Right ventricle myocardium inferior (tissue), 1 donor: ENCODE measurements at regions not wholly inside any gene's neighbourhood (a gene's known extent, or its start where the extent isn't known, plus 50 kb on each side); places are given as distances from the start of the nearest gene placed in this dataset.
"Not testable (repeated sequence)": the region's sequence is repeated elsewhere in the genome, so short reads cannot be mapped to it uniquely, and the experiment has no call there.

Experiments used
- ATAC-seq: fragments of 200-7000 bp; cut with Tn5 transposase; one replicate; pipeline ENCODE4 v1.9.1; 2020; ENCODE audit warnings: mild to moderate bottlenecking, moderate library complexity
- DNase-seq: peaks from one replicate; pipeline ENCODE4 v3.0.0; 2021; ENCODE audit errors: missing footprints
- intact Hi-C: fragments of 100-400 bp; cut with DNase I; formaldehyde crosslinking; loops from one replicate; pipeline ENCODE4 v1.11.0; 2022
- donor health status: DM: no; HTN: yes; CAD: no; lungs with severe emphysema.

DNA sequence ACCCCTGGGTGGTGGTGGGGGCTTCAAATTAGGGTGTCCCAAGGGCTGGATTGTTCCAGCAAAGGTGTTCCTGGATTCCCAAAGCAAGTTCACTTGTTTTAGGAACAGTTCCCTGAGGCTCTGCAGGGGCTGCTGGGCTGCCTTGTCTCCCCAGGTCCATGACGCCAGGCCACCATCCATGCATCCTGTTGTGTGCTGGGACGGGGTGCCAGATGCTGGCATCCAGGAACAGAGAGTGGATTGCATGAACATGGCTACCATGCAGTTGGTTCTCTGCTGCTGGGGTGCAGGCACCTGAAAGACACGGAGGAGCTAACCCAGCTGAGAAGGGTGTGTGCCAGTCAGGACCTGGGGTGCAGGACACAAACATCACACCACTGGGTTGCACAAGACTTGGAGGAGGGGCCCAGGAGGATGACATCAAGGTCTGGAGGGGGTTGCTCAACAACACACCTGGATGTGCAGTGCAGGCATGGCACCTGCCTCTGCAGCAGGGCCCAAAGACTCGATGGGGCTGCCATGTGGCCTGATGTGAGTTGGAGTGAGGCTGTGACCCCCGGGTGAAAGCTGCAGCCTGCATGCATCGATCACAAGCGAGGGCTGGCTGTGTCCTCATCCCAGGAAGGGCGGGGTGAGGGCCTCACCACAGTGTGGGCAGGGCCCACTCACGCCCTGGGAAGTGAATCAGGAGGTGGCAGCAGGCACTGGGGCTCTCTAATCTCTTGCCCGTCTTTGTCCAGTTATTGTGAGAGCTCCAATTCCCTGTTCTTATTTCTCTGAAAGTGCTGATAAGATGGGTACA, 74.0 kb upstream of the CLDN5 start:
- DNase-seq (no peak), ATAC-seq (no peak)
- intact Hi-C loops, result no loop called here

DNA sequence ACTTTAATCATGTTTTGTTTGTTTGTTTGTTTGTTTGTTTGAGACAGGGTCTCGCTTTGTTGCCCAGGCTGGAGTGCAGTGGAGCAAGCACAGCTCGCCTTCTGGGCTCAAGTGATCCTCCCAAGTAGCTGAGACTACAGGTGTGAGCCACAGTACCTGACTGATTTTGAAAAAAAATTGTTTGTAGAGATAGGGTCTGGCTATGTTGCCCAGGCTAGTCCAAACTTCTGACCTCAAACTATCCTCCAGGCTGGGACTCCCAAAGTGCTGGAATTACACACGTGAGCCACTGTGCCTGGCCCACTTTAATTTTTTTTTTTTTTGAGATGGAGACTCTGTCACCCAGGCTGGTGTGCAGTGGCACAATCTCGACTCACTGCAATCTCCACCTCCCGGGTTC, 74.8 kb upstream of the CLDN5 start:
- intact Hi-C loops, result no loop called here
- DNase-seq, result no peak
- no peak for ATAC-seq

DNA sequence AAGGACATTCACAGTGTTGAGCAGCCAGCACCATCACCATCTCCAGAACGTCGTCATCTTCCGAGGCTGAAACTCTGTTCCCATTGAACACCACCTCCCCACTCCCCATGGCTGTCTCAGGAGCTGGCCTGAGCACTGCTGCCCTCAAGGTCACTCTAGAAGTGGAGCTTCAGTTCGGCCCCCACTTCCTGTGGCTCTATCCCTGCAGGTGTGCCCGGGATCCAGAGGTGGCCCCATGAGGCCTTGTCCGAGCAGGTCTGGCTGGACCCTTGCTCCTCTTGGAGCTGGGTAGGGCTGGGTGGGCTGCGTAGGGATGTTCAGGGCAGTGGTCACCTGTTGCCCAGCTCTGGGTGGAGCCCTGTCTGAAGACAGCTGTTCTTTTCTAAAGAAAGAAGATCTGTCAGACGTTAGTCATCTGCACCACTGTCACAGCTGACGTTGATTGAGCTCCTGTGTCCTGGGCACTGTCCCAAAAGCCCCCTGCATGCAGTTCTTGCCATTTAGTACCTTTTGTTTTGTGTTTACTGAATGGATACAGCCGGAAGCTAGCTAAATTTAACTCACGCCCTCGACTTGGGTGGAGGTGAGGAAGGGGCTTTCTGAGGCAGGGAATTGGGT, 75.5 kb upstream of the CLDN5 start:
- intact Hi-C loops, result no loop called here
- no peak for ATAC-seq

DNA sequence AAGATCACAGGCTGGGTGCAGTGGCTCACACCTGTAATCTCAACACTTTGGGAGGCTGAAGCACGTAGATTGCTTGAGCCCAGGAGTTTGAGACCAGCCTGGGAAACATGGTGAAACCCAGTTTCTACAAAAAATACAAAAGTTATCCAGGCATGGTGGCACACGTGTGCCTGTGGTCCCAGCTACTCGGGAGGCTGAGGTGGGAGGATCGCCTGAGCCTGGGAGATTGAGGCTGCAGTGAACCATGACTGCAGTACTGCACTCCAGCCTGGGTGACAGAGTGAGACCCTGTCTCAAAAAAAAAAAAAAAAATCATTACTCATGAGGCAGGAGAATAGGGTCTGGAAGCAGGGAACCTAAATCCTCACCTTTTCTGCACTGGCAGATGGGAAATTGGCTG, 79.1 kb upstream of the CLDN5 start:
- ATAC-seq, intact Hi-C loops, DNase-seq: not testable (repeated sequence)

More for the DNA sequence above, 75.5 kb upstream of the CLDN5 start:
- DNase-seq, result no peak

DNA sequence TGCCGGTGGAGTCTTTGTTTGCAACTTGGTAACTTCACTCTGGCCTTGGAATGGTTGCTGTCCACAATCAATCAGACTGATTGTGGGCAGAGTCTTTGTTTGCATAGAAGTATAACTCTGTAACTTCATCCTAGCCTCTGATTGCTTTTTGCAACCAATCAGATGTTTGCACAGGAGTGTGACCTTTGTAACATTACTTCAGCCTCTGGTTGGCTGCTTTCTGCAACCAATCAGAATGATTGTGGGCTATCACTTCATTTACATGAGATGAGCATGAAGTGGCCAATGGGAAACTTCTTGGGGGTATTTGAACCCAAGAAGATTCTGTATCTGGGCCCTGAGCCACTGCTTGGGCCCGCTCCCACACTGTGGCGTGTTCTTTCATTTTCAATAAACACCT, 79.6 kb upstream of the CLDN5 start:
- ATAC-seq (no peak), DNase-seq (no peak)
- intact Hi-C loops, result no loop called here

DNA sequence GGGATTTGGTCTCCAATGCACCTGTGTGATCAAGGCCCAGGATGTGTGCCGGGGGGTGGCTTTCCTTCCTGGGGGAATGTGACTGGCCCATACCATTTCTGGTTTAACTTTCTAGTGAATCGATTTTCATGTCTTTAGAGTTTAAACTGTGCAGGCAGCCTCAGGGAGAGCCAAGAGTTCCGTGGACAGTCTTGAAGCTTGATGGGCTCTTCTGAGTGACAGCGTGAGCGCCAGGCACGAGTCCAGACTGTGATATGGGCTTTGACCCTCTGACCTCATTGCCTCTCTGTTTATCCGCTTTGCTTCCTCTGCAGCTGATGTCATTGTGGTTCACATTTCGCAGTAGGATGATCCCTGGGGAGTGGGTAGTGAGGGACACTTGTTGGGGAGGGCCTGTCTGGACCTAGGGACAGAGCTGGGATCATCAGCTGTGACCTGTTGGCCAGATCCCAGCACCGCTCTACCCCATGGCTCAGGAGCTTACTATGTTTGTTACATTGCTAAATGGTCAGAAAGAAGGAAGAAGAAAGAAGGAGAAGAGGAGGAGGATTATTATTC, 80.6 kb upstream of the CLDN5 start:
- DNase-seq (no peak), ATAC-seq (no peak)
- intact Hi-C loops, result no loop called here

DNA sequence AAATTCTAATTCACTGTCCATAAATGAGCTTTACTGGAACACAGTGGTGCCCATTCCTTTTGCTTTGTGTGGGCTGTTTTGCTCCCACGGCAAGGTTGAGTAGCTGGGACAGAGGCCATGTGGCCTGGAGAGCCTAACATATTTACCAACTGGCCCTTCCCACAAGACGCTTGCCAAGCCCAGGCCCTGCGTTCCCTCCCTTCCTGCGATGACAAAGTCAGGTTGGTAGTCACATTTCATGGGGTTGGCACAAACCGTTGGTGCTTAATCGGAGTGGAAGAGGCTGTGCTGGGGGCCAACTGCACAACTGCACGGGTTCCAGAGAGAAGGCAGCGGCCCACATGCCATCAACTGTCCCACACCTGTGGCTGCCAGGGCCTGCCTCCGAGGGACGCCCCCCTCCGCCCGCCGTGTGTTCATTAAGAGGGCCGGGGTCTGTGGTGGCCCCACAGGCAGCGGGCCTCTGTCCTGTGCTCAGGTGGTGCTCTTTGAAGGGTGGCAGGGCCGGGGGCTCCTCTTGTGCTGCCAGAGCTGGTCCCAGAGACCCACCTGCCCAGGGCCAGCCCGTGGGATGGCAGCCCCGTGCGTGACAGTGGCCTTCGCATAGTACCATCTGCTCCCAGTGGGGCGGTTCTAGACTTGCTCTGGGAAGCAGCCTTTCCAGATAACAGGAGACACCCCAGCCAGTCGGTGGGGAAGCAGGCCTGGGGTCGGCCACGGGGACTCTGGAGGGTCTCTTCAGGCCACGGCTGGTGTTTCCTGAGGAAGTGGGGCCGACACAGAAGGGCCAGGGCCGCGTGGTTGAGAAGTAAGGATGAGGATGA, 81.5 kb upstream of the CLDN5 start:
- intact Hi-C loops, result no loop called here
- ATAC-seq (no peak), DNase-seq (no peak)

DNA sequence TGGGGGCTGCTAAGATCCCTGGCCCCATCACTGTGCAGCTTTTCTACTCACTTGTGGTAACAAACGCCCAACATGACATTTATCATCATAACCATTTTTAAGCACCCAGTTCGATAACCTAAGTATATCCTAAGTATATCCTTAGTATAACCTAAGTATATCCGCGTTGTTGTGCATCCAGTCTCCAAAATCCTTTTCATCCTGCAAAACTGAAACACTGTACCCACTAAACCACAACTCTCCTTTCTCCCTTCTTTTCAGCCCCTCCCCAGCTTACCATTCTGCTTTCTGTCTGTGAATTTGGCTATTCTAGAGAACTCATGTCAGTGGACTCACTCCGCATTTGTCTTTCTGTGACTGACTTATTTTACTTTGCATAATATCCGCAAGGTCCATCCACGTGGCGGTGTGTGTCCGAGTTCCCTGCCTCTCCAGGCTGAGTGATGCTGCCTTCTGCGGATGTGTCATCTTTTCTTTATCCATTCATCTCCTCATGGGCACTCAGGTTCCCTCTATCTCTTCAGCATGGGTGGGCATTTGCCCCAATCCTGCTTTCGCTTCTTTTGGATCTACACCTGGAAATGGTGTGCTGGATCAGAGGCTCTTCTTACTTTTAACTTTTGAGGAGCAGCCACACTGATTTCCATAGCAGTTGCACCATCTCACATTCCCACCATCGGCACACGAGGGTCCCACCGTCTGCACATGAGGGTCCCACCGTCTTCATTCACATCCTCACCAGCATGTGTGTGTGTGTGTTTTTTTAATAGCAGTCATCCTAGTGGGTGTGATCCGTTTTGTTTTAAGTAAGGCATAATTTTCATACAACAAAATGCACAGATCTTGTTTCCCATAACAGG, 82.4 kb upstream of the CLDN5 start:
- intact Hi-C loops, result no loop called here
- DNase-seq (no peak), ATAC-seq (no peak)

DNA sequence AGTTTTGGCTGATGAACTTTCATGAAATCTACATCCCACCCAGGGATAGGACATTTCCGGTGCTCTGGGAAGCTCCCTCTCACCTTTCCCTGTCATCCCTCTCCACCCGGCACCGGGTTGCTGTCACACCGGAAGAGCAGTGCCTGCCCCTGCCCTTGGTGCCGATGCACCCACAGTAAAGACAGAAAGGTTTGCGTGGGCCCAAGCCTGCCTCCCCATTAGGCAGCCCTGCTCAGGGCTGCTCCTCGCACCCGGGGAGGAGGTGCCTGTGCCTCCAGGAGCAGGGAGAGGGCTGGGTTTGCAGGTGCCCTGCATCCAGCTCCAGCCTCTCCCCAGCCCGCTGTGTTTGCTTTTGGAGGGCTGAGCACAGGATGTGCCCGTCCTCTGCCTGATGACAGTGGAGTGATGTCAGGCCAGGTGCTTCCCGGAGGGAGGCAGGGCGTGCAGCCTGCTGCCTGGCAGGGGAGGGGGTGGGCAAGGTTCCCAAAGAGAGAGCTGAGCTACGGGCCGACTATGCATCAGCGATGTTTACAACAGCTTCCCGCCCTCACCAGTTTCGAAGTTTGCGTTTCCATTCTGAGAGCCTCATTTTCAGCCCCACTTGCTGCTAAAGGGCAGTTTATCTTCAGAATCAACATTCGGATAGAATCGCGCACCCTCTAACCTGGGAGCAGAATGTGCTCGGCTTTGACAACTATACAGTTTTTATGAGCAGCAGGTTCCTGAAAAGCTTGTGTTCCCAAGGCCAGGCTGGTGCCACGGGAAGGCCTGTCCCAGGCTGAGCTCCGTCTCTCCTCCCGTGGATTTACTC, 83.2 kb upstream of the CLDN5 start:
- ATAC-seq (no peak), DNase-seq (no peak)
- intact Hi-C loops, result no loop called here

DNA sequence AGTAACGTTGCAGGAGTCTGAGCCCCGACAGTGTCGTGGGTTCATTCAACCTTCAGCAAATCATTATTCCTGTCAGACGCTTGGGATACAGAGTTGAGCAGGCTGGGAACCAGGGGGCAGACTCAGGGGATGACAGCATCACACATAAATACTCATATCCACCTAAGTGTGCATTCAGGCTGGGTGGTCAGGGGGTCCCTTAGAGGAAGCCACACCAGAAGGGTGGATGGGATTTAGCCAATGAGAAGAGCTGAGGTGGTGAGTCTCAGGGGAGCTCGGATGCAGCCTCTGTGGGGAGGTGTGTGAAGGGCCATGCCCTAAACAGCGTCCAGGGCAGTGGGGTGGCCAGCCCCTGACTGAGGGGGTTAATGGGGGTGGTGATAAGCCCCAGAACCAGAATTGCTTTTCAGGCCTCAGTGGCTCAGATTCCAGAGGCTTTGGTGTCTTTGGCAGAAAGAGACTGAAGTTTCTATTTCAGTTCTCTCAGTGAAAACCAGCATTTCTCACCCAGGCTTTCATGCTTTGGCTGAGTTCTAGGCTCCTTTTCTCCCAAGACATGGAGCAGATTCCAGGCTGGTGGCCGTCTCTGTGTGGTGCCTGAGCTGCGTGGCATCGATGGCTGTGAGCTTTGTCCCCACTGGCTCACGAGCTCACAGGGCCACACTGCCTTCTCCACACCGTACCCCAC, 83.9 kb upstream of the CLDN5 start:
- ATAC-seq (no peak), DNase-seq (no peak)
- intact Hi-C loops, result no loop called here

DNA sequence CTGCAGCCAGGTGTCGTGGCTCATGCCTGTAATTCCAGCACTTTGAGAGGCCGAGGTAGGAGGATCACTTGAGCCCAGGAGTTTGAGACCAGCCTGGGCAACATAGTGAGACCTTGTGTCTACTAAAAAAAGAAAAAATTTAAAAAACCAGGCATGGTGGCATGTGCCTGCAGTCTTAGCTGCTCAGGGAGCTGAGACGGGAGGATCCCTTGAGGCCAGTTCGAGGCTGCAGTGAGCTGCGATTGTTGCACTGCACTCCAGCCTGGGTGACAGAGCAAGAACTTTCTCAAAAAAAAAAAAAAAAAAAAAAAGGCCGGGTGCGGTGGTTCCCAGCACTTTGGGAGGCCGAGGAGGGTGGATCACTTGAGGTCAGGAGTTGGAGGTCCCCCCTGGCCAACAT, 85.5 kb upstream of the CLDN5 start:
- ATAC-seq, intact Hi-C loops, DNase-seq: not testable (repeated sequence)

DNA sequence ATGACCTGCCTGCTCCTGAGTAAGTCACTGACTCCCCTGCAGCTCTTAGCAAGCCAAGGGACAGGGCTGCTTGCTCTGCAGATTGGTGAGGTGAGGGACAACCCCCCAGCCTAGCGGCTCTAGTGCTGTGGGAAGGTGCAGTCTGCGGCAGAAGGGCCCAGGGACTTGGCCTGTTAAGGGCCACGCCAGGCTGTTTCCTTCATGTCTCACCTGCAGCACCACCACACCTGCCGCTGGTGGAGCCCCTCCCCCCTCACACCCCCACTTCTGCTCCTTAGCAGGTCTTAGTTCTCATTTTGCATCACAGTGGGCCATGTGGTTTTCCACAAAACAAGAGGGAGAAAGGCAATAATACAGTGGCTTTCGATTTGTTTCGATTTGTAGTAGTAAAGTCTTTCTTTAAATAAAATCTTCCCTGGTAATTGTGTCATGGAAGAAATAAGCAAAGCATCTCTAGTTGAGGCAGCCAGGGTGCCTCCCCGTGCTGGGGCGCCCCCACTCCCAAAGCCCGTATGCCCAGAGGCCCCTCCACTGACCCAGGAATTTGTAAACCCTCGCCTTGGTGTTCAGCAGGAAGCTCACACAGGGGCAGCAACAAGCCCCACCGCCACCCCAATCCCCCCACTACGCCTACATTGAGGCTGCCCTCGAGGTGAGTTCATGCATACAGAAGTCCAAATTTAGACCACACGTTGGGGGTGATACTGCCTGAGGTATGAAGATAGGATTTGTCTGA, 86.5 kb upstream of the CLDN5 start:
- DNase-seq, result no peak
- intact Hi-C loops, result no loop called here
- ATAC-seq, result no peak

DNA sequence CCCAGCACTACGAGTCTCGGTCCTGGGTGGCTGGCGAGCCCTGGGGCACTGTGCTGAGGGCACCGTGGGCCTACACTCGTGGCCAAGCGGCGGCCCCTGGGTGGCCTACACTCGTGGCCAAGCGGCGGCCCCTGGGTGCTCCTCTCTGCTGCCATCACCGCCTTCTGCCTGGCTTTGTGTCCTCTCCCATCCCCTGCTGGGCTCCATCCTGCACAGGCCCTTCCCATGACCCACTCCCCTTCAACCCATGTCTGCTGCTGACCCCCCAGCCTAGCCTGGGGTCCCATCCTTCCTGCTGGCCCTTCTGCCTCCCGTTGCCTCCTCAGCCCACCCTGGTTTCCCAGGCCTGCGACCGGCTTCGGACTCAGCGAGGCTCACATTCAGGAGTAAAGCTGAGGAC, 87.4 kb upstream of the CLDN5 start:
- no peak for ATAC-seq
- intact Hi-C loops, result no loop called here
- DNase-seq, result no peak

DNA sequence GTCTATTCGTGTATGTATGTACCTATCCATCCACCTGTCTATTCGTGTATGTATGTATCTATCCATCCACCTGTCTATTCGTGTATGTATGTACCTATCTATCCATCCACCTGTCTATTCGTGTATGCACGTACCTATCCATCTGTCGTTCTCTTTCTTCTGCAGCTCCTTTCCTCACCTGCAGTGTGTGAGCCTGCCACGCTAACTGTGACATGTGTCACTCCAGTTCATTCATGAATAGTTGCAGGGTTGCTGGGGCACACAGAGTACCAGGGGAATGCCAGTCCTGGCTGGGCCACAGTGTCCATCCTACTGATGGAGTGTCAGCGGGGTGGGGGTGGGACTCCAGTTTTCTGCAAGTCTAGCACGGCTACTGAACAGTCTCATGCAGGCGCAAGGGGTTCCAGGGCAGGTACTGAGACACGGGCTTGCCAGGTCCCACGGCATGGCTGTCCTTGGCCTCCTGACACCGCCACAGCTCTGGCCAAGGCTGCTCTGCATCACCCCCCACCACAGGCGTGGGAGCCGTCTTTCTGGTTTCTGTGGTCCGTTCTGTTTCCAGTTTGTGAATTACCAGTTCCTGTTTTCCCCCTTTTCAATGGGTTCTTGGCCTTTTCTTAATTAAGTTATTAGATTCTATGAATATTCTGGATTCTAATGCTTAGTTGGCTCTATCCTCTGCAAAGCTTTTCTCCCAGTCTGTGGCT, 88.8 kb upstream of the CLDN5 start:
- intact Hi-C loops, result no loop called here
- no peak for ATAC-seq
- DNase-seq, result no peak

DNA sequence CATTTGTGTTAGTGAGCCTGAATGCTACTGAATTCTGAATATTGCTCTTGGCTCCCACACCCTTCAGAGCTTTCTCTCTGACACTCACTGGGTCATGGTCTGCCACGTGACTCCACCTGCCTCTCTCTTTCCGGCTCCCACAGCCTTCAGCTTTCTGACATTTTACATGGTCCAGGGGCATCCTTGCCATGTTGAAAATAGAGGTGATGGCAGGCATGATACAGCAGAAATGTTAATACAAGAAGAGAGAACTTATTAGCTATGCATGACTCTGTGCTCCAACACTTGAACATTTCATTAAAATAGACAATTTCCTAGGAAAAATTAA, 90.3 kb upstream of the CLDN5 start:
- ATAC-seq, result no peak
- intact Hi-C loops, result no loop called here
- no peak for DNase-seq

DNA sequence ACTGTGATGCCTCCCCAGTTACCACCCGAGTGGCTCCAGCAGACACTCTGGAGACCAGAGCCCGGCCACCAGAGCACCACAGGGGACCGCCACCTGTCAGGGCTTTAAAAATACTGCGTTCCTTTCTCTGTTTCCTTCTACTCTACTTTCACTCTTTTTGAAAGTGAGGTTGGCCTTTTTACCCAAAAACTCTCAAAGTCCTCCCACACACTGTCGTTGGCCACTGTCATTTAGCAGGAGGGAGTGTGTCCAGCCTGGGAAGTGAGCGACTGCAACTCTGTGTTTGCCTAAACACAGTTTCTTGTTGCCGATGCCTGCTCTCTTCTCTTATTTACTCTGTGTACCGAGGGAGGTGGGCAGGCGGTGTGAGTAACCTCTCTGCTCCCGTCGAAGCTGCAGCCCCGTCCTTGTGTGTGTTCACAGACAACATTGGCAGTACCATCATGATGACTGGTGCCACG, 90.8 kb upstream of the CLDN5 start:
- DNase-seq, result no peak
- no peak for ATAC-seq
- intact Hi-C loops, result no loop called here
